HEK293 (cell line): ENCODE measurements at regions not wholly inside any gene's neighbourhood (a gene's known extent, or its start where the extent isn't known, plus 50 kb on each side); places are given as distances from the start of the nearest gene placed in this dataset.

Experiments
- CTCF ChIA-PET: fragments of 350-600 bp; formaldehyde crosslinking; extraction: SDS; loops from one replicate; lab custom pipeline; 2021; ENCODE audit warnings: antibody characterized with exemption; lab: Yijun Ruan, JAX
- POLR2A ChIA-PET: fragments of 300-600 bp; formaldehyde crosslinking; extraction: SDS; loops from one replicate; lab custom pipeline; 2020; ENCODE audit warnings: antibody characterized with exemption, inconsistent platforms; lab: Yijun Ruan, JAX
- H3K27ac ChIP-seq: fragments of 200-500 bp; sonication (Bioruptor generic); 2 replicates; pipeline ENCODE4 v1.5.1; 2014; ENCODE audit warnings: low read depth, low read length, control low read depth, inconsistent platforms; ENCODE audit errors: extremely low read depth
- H3K36me3 ChIP-seq, 2 experiments: fragments of 200-500 bp in 1 of 2; sonication (Bioruptor generic) in 1 of 2; 1 replicate in 1 of 2; 2 replicates in 1 of 2; pipeline ENCODE4 v1.5.1; 2014 to 2017; ENCODE audit warnings: inconsistent platforms in 2 of 2, low read length in 2 of 2; ENCODE audit not compliant: control insufficient read depth in 2 of 2, insufficient read depth in 1 of 2
- H3K4me1 ChIP-seq: fragments of 200-500 bp; sonication (Bioruptor generic); 2 replicates; pipeline ENCODE4 v1.5.1; 2014; ENCODE audit warnings: mild to moderate bottlenecking, low read length, inconsistent platforms; ENCODE audit not compliant: control insufficient read depth, insufficient read depth
- H3K4me3 ChIP-seq: 2 replicates; pipeline ENCODE4 v1.5.1; 2011; ENCODE audit warnings: low read depth, mild to moderate bottlenecking, control low read depth, low read length, moderate library complexity
- H3K9me3 ChIP-seq: fragments of 200-500 bp; sonication (Bioruptor generic); 2 replicates; pipeline ENCODE4 v1.5.1; 2014; ENCODE audit warnings: low read depth, low read length, inconsistent platforms; ENCODE audit not compliant: control insufficient read depth, insufficient read depth
- BCL11B ChIP-seq: fragments of 450-650 bp; formaldehyde crosslinking; IDR thresholded peaks from 2 replicates; pipeline ENCODE4 v1.5.1; 2016; ENCODE audit warnings: low read depth, missing biosample characterization, missing genetic modification characterization
- CTCF ChIP-seq: fragments of 450-650 bp; formaldehyde crosslinking; IDR thresholded peaks from 2 replicates; pipeline ENCODE4 v1.5.1; 2016; ENCODE audit warnings: missing biosample characterization, missing genetic modification characterization
- GLIS1 ChIP-seq: fragments of 450-650 bp; formaldehyde crosslinking; IDR thresholded peaks from 2 replicates; pipeline ENCODE4 v1.5.1; 2016; ENCODE audit warnings: missing biosample characterization, missing genetic modification characterization
- INSM2 ChIP-seq: fragments of 450-650 bp; formaldehyde crosslinking; IDR thresholded peaks from 2 replicates; pipeline ENCODE4 v1.5.1; 2016; ENCODE audit warnings: missing biosample characterization, missing genetic modification characterization
- KLF17 ChIP-seq: fragments of 450-650 bp; formaldehyde crosslinking; IDR thresholded peaks from 2 replicates; pipeline ENCODE4 v1.5.1; 2016; ENCODE audit warnings: missing biosample characterization, missing genetic modification characterization
- OSR2 ChIP-seq: fragments of 450-650 bp; formaldehyde crosslinking; IDR thresholded peaks from 2 replicates; pipeline ENCODE4 v1.5.1; 2016; ENCODE audit warnings: missing biosample characterization, missing genetic modification characterization
- SALL2 ChIP-seq: fragments of 450-650 bp; formaldehyde crosslinking; IDR thresholded peaks from 2 replicates; pipeline ENCODE4 v1.5.0; 2017; ENCODE audit warnings: missing biosample characterization, mild to moderate bottlenecking, missing genetic modification characterization, borderline replicate concordance
- ZNF16 ChIP-seq: fragments of 450-650 bp; formaldehyde crosslinking; IDR thresholded peaks from 2 replicates; pipeline ENCODE4 v1.5.1; 2016; ENCODE audit warnings: low read depth, missing biosample characterization, missing genetic modification characterization
- ZNF335 ChIP-seq: fragments of 450-650 bp; formaldehyde crosslinking; conservative IDR thresholded peaks from 2 replicates; pipeline ENCODE4 v1.5.1; 2016; ENCODE audit warnings: missing biosample characterization, missing genetic modification characterization
- ZNF416 ChIP-seq: fragments of 450-650 bp; formaldehyde crosslinking; IDR thresholded peaks from 2 replicates; pipeline ENCODE4 v1.5.1; 2016; ENCODE audit warnings: missing biosample characterization, missing genetic modification characterization
- ZNF513 ChIP-seq: fragments of 450-650 bp; IDR thresholded peaks from 2 replicates; pipeline ENCODE4 v1.5.1; 2018; ENCODE audit warnings: missing biosample characterization, missing genetic modification characterization
- ZNF626 ChIP-seq: fragments of 450-650 bp; sonication (Bioruptor Pico); formaldehyde crosslinking; IDR thresholded peaks from 2 replicates; pipeline ENCODE4 v1.5.1; 2018; ENCODE audit warnings: missing biosample characterization, missing genetic modification characterization, inconsistent platforms
- ZNF654 ChIP-seq: fragments of 450-650 bp; formaldehyde crosslinking; IDR thresholded peaks from 2 replicates; pipeline ENCODE4 v1.5.1; 2016; ENCODE audit warnings: low read depth, missing biosample characterization, missing genetic modification characterization
- ZNF664 ChIP-seq: fragments of 450-650 bp; formaldehyde crosslinking; IDR thresholded peaks from 2 replicates; pipeline ENCODE4 v1.5.1; 2016; ENCODE audit warnings: missing biosample characterization, missing genetic modification characterization
- ZNF701 ChIP-seq: fragments of 450-650 bp; formaldehyde crosslinking; IDR thresholded peaks from 2 replicates; pipeline ENCODE4 v1.5.1; 2016; ENCODE audit warnings: missing biosample characterization, missing genetic modification characterization
- ZNF785 ChIP-seq: fragments of 450-650 bp; formaldehyde crosslinking; IDR thresholded peaks from 2 replicates; pipeline ENCODE4 v1.5.1; 2016; ENCODE audit warnings: missing biosample characterization, missing genetic modification characterization
- ZNF830 ChIP-seq: fragments of 450-650 bp; IDR thresholded peaks from 2 replicates; pipeline ENCODE4 v1.5.0; 2018; ENCODE audit warnings: missing biosample characterization, missing genetic modification characterization, low read depth, mild to moderate bottlenecking, moderate library complexity

- CTCF ChIA-PET: interaction anchor here (0.5 to 2.8 kb wide), 29 partner anchors 10 to 460 kb away, joined by 3 to 26 read pairs (median 3); no protein-coding TSS in a partner anchor
- H3K9me3 ChIP-seq: no peaks in the 10 kb centered on the region
- peak overlapping the region; percentile 57; the same call in 1 of the 2 replicates for H3K27ac ChIP-seq
- TF ChIP-seq ZNF664 (tag by site-specific recombination) (peak; percentile 41; the same call in 1 of the 2 replicates), CTCF (tag by site-specific recombination) (peak; percentile 77), ZNF335 (tag by site-specific recombination) (peak; percentile 72), ZNF785 (no peak), ZNF416 (no peak), ZNF654 (tag by site-specific recombination) (peak; percentile 71), ZNF513 (tag by site-specific recombination) (0 out of 2 replicates have a peak, but pooled peaks have one; percentile 5)
- no peaks in the 10 kb centered on the region for H3K4me1 ChIP-seq
- no peaks in the 10 kb centered on the region for H3K36me3 ChIP-seq
- no peak overlapping the region for H3K4me3 ChIP-seq
- POLR2A ChIA-PET: interaction anchor here (0.7 to 1.2 kb wide), 2 partner anchors 8 to 53 kb away, joined by 3 to 5 read pairs; no protein-coding TSS in a partner anchor
These were observed 344.3 kb upstream of the KLF3 start for GRCh38 chr4:38319456-38320342.

GRCh38 chr4:38320343-38320695 lies 343.7 kb upstream of the KLF3 start:
- ChIA-PET CTCF (interaction anchor here (0.6 to 2.8 kb wide), 13 partner anchors 10 to 409 kb away, joined by 3 to 26 read pairs (median 4); no protein-coding TSS in a partner anchor), POLR2A (interaction anchor here (0.7 to 1.2 kb wide), 2 partner anchors 8 to 53 kb away, joined by 3 to 5 read pairs; no protein-coding TSS in a partner anchor)
- H3K36me3 ChIP-seq: no peaks in the 10 kb centered on the region
- H3K9me3 ChIP-seq: no peaks in the 10 kb centered on the region
- H3K4me1 ChIP-seq: no peaks in the 10 kb centered on the region
- no peak overlapping the region for H3K4me3 ChIP-seq
- TF ChIP-seq INSM2 (tag by site-specific recombination) (no peak), KLF17 (tag by site-specific recombination) (no peak), ZNF626 (tag by site-specific recombination) (no peak), SALL2 (tag by site-specific recombination) (no peak), ZNF701 (tag by site-specific recombination) (no peak), ZNF16 (tag by site-specific recombination) (no peak), OSR2 (tag by site-specific recombination) (no peak), GLIS1 (no peak), BCL11B (tag by site-specific recombination) (no peak), ZNF830 (tag by site-specific recombination) (no peak)
- TF ChIP-seq, all 188 proteins: peak for 0
- peak overlapping the region; percentile 4; the same call in 1 of the 2 replicates for H3K27ac ChIP-seq
